Upper lobe of right lung (tissue), 1 donor: ENCODE measurements at regions not wholly inside any gene's neighbourhood (a gene's known extent, or its start where the extent isn't known, plus 50 kb on each side); places are given as distances from the start of the nearest gene placed in this dataset.

ENCODE experiments used
- ATAC-seq: fragments of 200-7000 bp; cut with Tn5 transposase; one replicate; pipeline ENCODE4 v1.9.1; 2020; ENCODE audit warnings: mild to moderate bottlenecking, moderate library complexity
- DNase-seq: peaks from one replicate; pipeline ENCODE4 v3.0.0-alpha.2; 2020
- H3K27ac ChIP-seq: fragments of 200-600 bp; one replicate; pipeline ENCODE4 v1.8.0; 2022
- H3K27me3 ChIP-seq: fragments of 200-600 bp; one replicate; pipeline ENCODE4 v1.8.0; 2022; ENCODE audit warnings: mild to moderate bottlenecking
- H3K36me3 ChIP-seq: fragments of 200-600 bp; one replicate; pipeline ENCODE4 v1.8.0; 2022
- H3K4me1 ChIP-seq: fragments of 200-600 bp; one replicate; pipeline ENCODE4 v1.8.0; 2022
- H3K4me3 ChIP-seq: fragments of 200-600 bp; one replicate; pipeline ENCODE4 v1.8.0; 2022; ENCODE audit warnings: mild to moderate bottlenecking
- H3K9me3 ChIP-seq: fragments of 200-600 bp; one replicate; pipeline ENCODE4 v1.8.0; 2022
- intact Hi-C: fragments of 100-400 bp; cut with DNase I; formaldehyde crosslinking; loops from one replicate; pipeline ENCODE4 v1.11.0; 2022
- TF ChIP-seq, protein P1 (sequence below): fragments of 200-600 bp; IDR thresholded peaks from one replicate; pipeline ENCODE4 v1.8.0; 2022; ENCODE audit warnings: antibody characterized with exemption
- donor health status: DM: no; HTN: yes; CAD: no; lungs with severe emphysema.

- Histone ChIP-seq H3K27ac (no peak overlapping the region), H3K4me1 (no peaks in the 10 kb centered on the region), H3K9me3 (no peaks in the 10 kb centered on the region), H3K27me3 (no peaks in the 10 kb centered on the region), H3K4me3 (no peak overlapping the region), H3K36me3 (no peaks in the 10 kb centered on the region)
- DNase-seq = no peak
- TF ChIP-seq, protein P1, sequence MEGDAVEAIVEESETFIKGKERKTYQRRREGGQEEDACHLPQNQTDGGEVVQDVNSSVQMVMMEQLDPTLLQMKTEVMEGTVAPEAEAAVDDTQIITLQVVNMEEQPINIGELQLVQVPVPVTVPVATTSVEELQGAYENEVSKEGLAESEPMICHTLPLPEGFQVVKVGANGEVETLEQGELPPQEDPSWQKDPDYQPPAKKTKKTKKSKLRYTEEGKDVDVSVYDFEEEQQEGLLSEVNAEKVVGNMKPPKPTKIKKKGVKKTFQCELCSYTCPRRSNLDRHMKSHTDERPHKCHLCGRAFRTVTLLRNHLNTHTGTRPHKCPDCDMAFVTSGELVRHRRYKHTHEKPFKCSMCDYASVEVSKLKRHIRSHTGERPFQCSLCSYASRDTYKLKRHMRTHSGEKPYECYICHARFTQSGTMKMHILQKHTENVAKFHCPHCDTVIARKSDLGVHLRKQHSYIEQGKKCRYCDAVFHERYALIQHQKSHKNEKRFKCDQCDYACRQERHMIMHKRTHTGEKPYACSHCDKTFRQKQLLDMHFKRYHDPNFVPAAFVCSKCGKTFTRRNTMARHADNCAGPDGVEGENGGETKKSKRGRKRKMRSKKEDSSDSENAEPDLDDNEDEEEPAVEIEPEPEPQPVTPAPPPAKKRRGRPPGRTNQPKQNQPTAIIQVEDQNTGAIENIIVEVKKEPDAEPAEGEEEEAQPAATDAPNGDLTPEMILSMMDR = no peak
- no peak for ATAC-seq
- intact Hi-C loops = no loop called here
Measured at GRCh38 chr6:81863123-81863522, 110.6 kb upstream of the TENT5A start.

GRCh38 chr6:81861281-81861680, 108.8 kb upstream of the TENT5A start:
- intact Hi-C loops = no loop called here
- TF ChIP-seq, protein P1 = no peak
- Histone ChIP-seq H3K4me3 (no peak overlapping the region), H3K4me1 (no peaks in the 10 kb centered on the region), H3K9me3 (no peaks in the 10 kb centered on the region), H3K27ac (no peak overlapping the region), H3K36me3 (no peaks in the 10 kb centered on the region), H3K27me3 (no peaks in the 10 kb centered on the region)
- no peak for ATAC-seq
- DNase-seq = no peak

DNA sequence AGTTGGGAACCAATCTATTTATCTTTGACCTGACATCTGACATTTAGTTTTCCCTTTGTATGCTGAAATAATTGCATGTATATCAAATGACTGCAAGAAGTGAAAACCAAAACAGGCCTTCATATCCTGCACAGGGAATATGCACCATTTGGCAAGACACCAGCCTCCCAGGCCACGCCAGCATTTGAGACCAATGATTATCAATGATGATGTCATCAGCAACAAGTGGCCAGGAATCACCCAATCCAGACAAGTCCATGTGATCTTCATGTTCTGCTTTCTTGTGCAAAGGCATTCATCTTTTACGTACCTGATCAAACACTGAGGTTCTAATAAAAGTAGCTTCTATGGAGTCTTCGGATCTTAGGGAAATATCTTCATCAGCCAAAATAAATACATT, 107.4 kb upstream of the TENT5A start:
- intact Hi-C loops = no loop called here
- H3K27me3 ChIP-seq = no peaks in the 10 kb centered on the region
- H3K9me3 ChIP-seq = no peaks in the 10 kb centered on the region
- no peaks in the 10 kb centered on the region for H3K36me3 ChIP-seq
- DNase-seq (no peak), ATAC-seq (no peak)
- H3K27ac ChIP-seq = no peak overlapping the region
- H3K4me3 ChIP-seq = no peak overlapping the region
- H3K4me1 ChIP-seq = no peaks in the 10 kb centered on the region
- TF ChIP-seq, protein P1 = no peak

DNA sequence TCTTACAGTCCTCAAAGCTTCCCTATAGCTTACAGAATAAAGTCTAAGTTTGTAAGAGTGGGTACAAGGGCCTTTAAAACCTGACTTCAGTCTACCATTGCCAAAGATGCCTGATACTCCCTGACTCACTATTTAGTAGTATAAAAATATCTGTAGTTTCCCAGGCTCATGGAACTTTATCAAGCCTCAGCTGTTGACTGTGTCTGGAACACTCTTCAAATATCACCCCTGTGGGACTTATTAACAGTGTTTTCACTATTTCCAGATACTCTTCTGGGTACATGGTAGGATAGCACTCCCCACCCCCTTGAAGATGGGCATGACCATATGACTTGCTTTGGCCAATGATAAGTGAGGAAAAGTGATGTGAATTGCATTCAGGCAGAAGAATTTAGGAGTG, 105.3 kb upstream of the TENT5A start:
- DNase-seq (no peak), ATAC-seq (no peak)
- Histone ChIP-seq H3K27me3 (no peaks in the 10 kb centered on the region), H3K27ac (no peak overlapping the region), H3K36me3 (no peaks in the 10 kb centered on the region), H3K4me3 (no peak overlapping the region), H3K4me1 (no peaks in the 10 kb centered on the region), H3K9me3 (no peaks in the 10 kb centered on the region)
- TF ChIP-seq, protein P1 = no peak
- intact Hi-C loops = no loop called here

GRCh38 chr6:81856872-81857271, 104.4 kb upstream of the TENT5A start:
- no peak for DNase-seq
- H3K27ac ChIP-seq = no peak overlapping the region
- no peaks in the 10 kb centered on the region for H3K4me1 ChIP-seq
- H3K27me3 ChIP-seq = no peaks in the 10 kb centered on the region
- no peaks in the 10 kb centered on the region for H3K9me3 ChIP-seq
- TF ChIP-seq, protein P1 = no peak
- H3K36me3 ChIP-seq = no peaks in the 10 kb centered on the region
- ATAC-seq = no peak
- H3K4me3 ChIP-seq = no peak overlapping the region
- intact Hi-C loops = no loop called here

DNA sequence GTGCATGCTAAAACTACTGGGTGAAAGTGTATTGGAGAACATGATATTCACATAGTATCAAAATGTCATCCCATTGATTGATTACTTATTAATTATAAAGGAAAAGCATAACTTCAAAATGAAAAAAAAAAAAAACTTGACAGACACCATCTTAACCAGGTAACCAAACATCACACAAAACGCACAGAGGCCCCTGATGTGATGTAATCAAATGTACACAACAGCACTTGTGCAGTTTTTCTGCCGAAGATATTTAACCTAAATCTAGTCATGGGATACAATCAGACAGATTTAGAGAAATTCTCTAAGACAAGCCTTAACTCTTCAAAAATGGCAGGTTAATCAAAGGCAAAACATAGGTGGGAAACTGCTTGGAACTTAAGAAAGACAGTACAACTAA, 102.0 kb upstream of the TENT5A start:
- TF ChIP-seq, protein P1 = no peak
- intact Hi-C loops = no loop called here
- Histone ChIP-seq H3K4me1 (no peaks in the 10 kb centered on the region), H3K27me3 (no peaks in the 10 kb centered on the region), H3K36me3 (no peaks in the 10 kb centered on the region), H3K4me3 (no peak overlapping the region), H3K27ac (no peak overlapping the region), H3K9me3 (no peaks in the 10 kb centered on the region)
- DNase-seq (no peak), ATAC-seq (no peak)
